PC-9 (cell line): ENCODE measurements at regions not wholly inside any gene's neighbourhood (a gene's known extent, or its start where the extent isn't known, plus 50 kb on each side); places are given as distances from the start of the nearest gene placed in this dataset.

Source experiments
- BruUV-seq: library from RNA; stranded (reverse); fragments of 400-500 nt; replicated peaks from 2 replicates; lab custom pipeline; 2021; lab: Mats Ljungman, UMichigan
- CTCF ChIA-PET: fragments of 300-600 bp; sonication (Branson Sonifier 250); formaldehyde crosslinking; loops from one replicate; lab custom pipeline; 2022; ENCODE audit warnings: antibody characterized with exemption; lab: Charles Lee
- POLR2A ChIA-PET: fragments of 300-600 bp; sonication (Branson Sonifier 250); formaldehyde crosslinking; loops from one replicate; lab custom pipeline; 2022; ENCODE audit warnings: antibody characterized with exemption; ENCODE audit not compliant: unreplicated experiment; lab: Charles Lee
- DNase-seq, 2 experiments: peaks; one replicate each; pipeline versions ENCODE4 v3.0.0 to v3.0.0-alpha.2; 2015 to 2022; ENCODE audit warnings: mixed read lengths in 1 of 2
- H2AFZ ChIP-seq: fragments of 200-600 bp; sonication (generic); 2 replicates; pipeline ENCODE4 v1.8.1; 2017; ENCODE audit warnings: antibody characterized with exemption
- H3F3A ChIP-seq: fragments of 200-600 bp; sonication (generic); 2 replicates; pipeline ENCODE4 v1.8.1; 2017; ENCODE audit warnings: antibody characterized with exemption, mild to moderate bottlenecking, low read depth; ENCODE audit not compliant: insufficient read depth
- H3K27ac ChIP-seq: fragments of 200-600 bp; sonication (generic); 2 replicates; pipeline ENCODE4 v1.6.1; 2016; ENCODE audit warnings: mixed run types
- H3K27me3 ChIP-seq: fragments of 200-600 bp; sonication (generic); 2 replicates; pipeline ENCODE4 v1.6.1; 2016; ENCODE audit warnings: low read depth, mixed run types; ENCODE audit not compliant: insufficient read depth
- H3K36me3 ChIP-seq: fragments of 200-600 bp; sonication (generic); 2 replicates; pipeline ENCODE4 v1.6.1; 2016; ENCODE audit warnings: low read depth, mixed run types
- H3K4me1 ChIP-seq: fragments of 200-600 bp; sonication (generic); replicated peaks from 2 replicates; pipeline ENCODE4 v1.6.1; 2016; ENCODE audit warnings: mixed run types; ENCODE audit not compliant: insufficient read depth
- H3K4me2 ChIP-seq: fragments of 200-600 bp; sonication (generic); 2 replicates; pipeline ENCODE4 v1.6.1; 2017; ENCODE audit warnings: mixed run types
- H3K4me3 ChIP-seq: fragments of 200-600 bp; sonication (generic); 2 replicates; pipeline ENCODE4 v1.6.1; 2016; ENCODE audit warnings: mixed run types
- H3K79me2 ChIP-seq: fragments of 200-600 bp; sonication (generic); 2 replicates; pipeline ENCODE4 v1.6.1; 2017; ENCODE audit warnings: low read depth, mixed run types
- H3K9me2 ChIP-seq: fragments of 200-600 bp; sonication (generic); 2 replicates; pipeline ENCODE4 v1.8.1; 2017; ENCODE audit warnings: mild to moderate bottlenecking; ENCODE audit not compliant: insufficient read depth
- H3K9me3 ChIP-seq: fragments of 200-600 bp; sonication (generic); 2 replicates; pipeline ENCODE4 v1.8.1; 2016; ENCODE audit warnings: low read depth; ENCODE audit not compliant: insufficient read depth
- H4K20me1 ChIP-seq: fragments of 200-600 bp; sonication (generic); 2 replicates; pipeline ENCODE4 v1.8.1; 2017; ENCODE audit not compliant: insufficient read depth
- CTCF ChIP-seq: fragments of 200-600 bp; sonication (generic); conservative IDR thresholded peaks from 2 replicates; pipeline ENCODE4 v1.6.1; 2017; ENCODE audit warnings: mixed run types, antibody characterized with exemption, mild to moderate bottlenecking, moderate library complexity
- EZH2 ChIP-seq: fragments of 200-600 bp; sonication (generic); IDR thresholded peaks from 2 replicates; pipeline ENCODE4 v1.8.0; 2017; ENCODE audit warnings: antibody characterized with exemption, low read depth
- intact Hi-C: fragments of 100-400 bp; cut with micrococcal nuclease; formaldehyde crosslinking; loops from one replicate; pipeline ENCODE4 v1.10.0; 2022; ENCODE audit not compliant: unreplicated experiment

- Histone ChIP-seq H3K9me2 (no peaks in the 10 kb centered on the region), H4K20me1 (no peaks in the 10 kb centered on the region), H3K4me1 (no peaks in the 10 kb centered on the region), H3K9me3 (no peaks in the 10 kb centered on the region), H3F3A (no peaks in the 10 kb centered on the region), H3K79me2 (no peaks in the 10 kb centered on the region), H3K36me3 (no peaks in the 10 kb centered on the region), H2AFZ (no peak overlapping the region), H3K4me2 (no peak overlapping the region), H3K4me3 (no peak overlapping the region), H3K27ac (no peak overlapping the region), H3K27me3 (no peaks in the 10 kb centered on the region)
- ChIA-PET POLR2A (no interaction called here), CTCF (no interaction called here)
- no TSS peak for BruUV-seq
- intact Hi-C loops = no loop called here
- DNase-seq = no peak
- TF ChIP-seq EZH2 (no peak), CTCF (no peak)
These were observed 160.9 kb upstream of the MEIS1 start for GRCh38 chr2:66273933-66274490.

- Histone ChIP-seq H3K36me3 (no peaks in the 10 kb centered on the region), H3K4me1 (no peaks in the 10 kb centered on the region), H3K4me2 (no peak overlapping the region), H3K9me3 (no peaks in the 10 kb centered on the region), H3F3A (no peaks in the 10 kb centered on the region), H3K27me3 (no peaks in the 10 kb centered on the region), H3K9me2 (no peaks in the 10 kb centered on the region), H3K4me3 (no peak overlapping the region), H3K79me2 (no peaks in the 10 kb centered on the region), H2AFZ (no peak overlapping the region), H3K27ac (no peak overlapping the region), H4K20me1 (no peaks in the 10 kb centered on the region)
- intact Hi-C loops = no loop called here
- no peak for TF ChIP-seq EZH2
- TF ChIP-seq CTCF = no peak
- POLR2A ChIA-PET = interaction anchor here (0.7 kb wide), 2 partner anchors 195 to 622 kb away, joined by 6 to 7 read pairs; no protein-coding TSS in a partner anchor
- BruUV-seq = no TSS peak
- DNase-seq = no peak
- CTCF ChIA-PET = no interaction called here
These were observed 162.2 kb upstream of the MEIS1 start for GRCh38 chr2:66272751-66273150.

- TF ChIP-seq CTCF = no peak
- BruUV-seq = no TSS peak
These were observed 163.1 kb upstream of the MEIS1 start for GRCh38 chr2:66271777-66272176.

More at GRCh38 chr2:66271777-66272176, 163.1 kb upstream of the MEIS1 start:
- H3K4me3 ChIP-seq = no peak overlapping the region
- H4K20me1 ChIP-seq = no peaks in the 10 kb centered on the region
- no peaks in the 10 kb centered on the region for H3K27me3 ChIP-seq
- no peaks in the 10 kb centered on the region for H3K9me3 ChIP-seq
- intact Hi-C loops = no loop called here
- no peak overlapping the region for H3K4me2 ChIP-seq
- no peaks in the 10 kb centered on the region for H3K4me1 ChIP-seq
- ChIA-PET CTCF (no interaction called here), POLR2A (no interaction called here)
- H3K36me3 ChIP-seq = no peaks in the 10 kb centered on the region
- no peak for DNase-seq
- H3K9me2 ChIP-seq = no peaks in the 10 kb centered on the region
- no peak overlapping the region for H2AFZ ChIP-seq
- H3K79me2 ChIP-seq = no peaks in the 10 kb centered on the region
- no peaks in the 10 kb centered on the region for H3F3A ChIP-seq
- H3K27ac ChIP-seq = no peak overlapping the region
